Mesodermal cell (in vitro differentiated cells): ENCODE measurements at regions not wholly inside any gene's neighbourhood (a gene's known extent, or its start where the extent isn't known, plus 50 kb on each side); places are given as distances from the start of the nearest gene placed in this dataset.
A peak's percentile ranks its signal among the peaks of the same experiment; 100 is the strongest.

ENCODE experiments used
- H3K27ac ChIP-seq: 2 replicates; pipeline ENCODE4 v1.7.0; 2013; ENCODE audit warnings: mild to moderate bottlenecking, low read depth, low read length, moderate library complexity; ENCODE audit not compliant: severe bottlenecking
- H3K36me3 ChIP-seq: 2 replicates; pipeline ENCODE4 v1.7.1; 2013; ENCODE audit warnings: mild to moderate bottlenecking, low read length, moderate library complexity; ENCODE audit not compliant: control insufficient read depth, insufficient read depth
- H3K4me1 ChIP-seq: one replicate; pipeline ENCODE4 v1.7.1; 2013; ENCODE audit warnings: mild to moderate bottlenecking, low read length; ENCODE audit not compliant: insufficient read depth, control insufficient read depth, poor library complexity, severe bottlenecking
- H3K4me3 ChIP-seq: 2 replicates; pipeline ENCODE4 v1.7.0; 2013; ENCODE audit warnings: low read length, control low read depth, mild to moderate bottlenecking; ENCODE audit not compliant: insufficient read depth, poor library complexity, severe bottlenecking; ENCODE audit errors: extremely low read depth
- H3K9me3 ChIP-seq: 2 replicates; pipeline ENCODE4 v1.7.1; 2013; ENCODE audit warnings: mild to moderate bottlenecking, low read length, moderate library complexity; ENCODE audit not compliant: control insufficient read depth
- WGBS, 2 experiments: methylation state at CpG; one replicate each; pipeline ENCODE4 v1.1.5; 2013; ENCODE audit warnings: missing lambda C conversion rate in 2 of 2; ENCODE audit not compliant: insufficient coverage in 2 of 2; 5-methylcytosine and 5-hydroxymethylcytosine counted together

DNA sequence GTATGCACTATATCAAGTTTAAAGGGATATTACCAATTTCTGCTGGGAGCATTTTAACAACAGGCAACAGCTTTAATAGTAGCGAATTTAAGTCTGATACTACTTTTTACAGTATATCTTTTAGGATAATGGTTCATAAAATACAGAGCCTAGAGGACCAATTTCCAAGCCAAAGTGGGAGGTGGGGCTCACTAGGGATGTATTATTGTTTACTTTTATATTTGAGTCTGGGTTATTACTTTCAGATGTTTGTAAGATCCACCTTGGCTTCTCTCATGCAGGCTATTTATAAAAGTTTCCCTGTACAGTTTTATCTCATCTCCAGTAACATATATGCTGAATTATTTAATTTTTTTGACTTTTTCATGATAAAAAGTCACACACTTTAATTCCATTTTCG is 242.0 kb downstream of the CMPK2 start:
- WGBS, 2 experiments: no CpG with 5 or more reads among the region's 2 CpGs
- Histone ChIP-seq H3K4me3 (no peak overlapping the region), H3K4me1 (no peaks in the 10 kb centered on the region), H3K36me3 (no peaks in the 10 kb centered on the region), H3K9me3 (no peaks in the 10 kb centered on the region), H3K27ac (no peak overlapping the region)

- H3K4me1 ChIP-seq: no peaks in the 10 kb centered on the region
- no peak overlapping the region for H3K4me3 ChIP-seq
- no peaks in the 10 kb centered on the region for H3K9me3 ChIP-seq
- WGBS, 2 experiments: 86 to 97% methylated on average over 5 of the region's 8 CpGs
- H3K36me3 ChIP-seq: no peaks in the 10 kb centered on the region
- no peak overlapping the region for H3K27ac ChIP-seq
Measured at GRCh38 chr2:6626401-6627012, 239.2 kb downstream of the CMPK2 start.

GRCh38 chr2:6627316-6627715 is 238.4 kb downstream of the CMPK2 start:
- Histone ChIP-seq H3K4me1 (no peaks in the 10 kb centered on the region), H3K36me3 (no peaks in the 10 kb centered on the region), H3K4me3 (no peak overlapping the region), H3K27ac (no peak overlapping the region), H3K9me3 (no peaks in the 10 kb centered on the region)
- 90 to 94% methylated on average over 3 of the region's 4 CpGs for WGBS, 2 experiments

DNA sequence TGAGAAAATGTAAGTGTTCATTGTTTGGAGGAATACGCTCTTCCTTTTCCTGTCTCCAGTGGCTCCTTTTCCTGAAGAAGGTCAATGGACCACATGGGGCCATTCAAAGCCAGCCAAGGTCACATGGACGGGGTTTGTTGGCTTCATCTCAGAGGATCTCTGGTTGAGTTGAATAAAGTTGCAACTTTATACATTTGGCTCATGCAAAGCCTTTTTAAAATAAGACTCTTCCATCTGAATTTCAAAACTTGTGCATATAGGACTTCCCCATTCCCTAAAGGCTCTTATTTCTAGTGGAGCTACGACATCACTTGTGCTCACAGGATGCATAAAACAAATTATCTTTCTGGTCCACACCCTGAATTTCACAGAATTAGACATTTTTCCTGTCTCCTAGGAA is 235.5 kb downstream of the CMPK2 start:
- Histone ChIP-seq H3K36me3 (no peaks in the 10 kb centered on the region), H3K9me3 (no peaks in the 10 kb centered on the region), H3K27ac (no peak overlapping the region), H3K4me1 (no peaks in the 10 kb centered on the region), H3K4me3 (no peak overlapping the region)
- WGBS, 2 experiments: 91 to 100% methylated on average over 2 of the region's 3 CpGs

DNA sequence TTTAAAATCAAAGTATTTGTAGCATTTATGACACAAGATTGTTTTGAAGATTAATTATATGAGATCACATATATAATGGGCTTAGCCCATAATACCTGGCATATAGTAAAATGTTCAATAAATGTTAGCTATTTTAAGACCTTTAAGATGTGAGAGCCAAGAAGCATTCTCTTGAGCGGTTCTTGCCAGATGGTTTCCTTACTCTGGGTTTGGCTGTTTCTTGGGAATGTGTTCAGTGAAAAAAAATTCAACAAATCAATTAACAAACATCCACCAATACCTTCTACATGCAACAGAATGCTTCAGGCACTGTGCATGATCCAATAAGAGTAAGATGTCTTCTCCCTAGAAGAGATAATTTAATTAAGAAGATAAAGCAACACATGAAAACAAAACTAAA is 230.4 kb downstream of the CMPK2 start:
- WGBS, 2 experiments: 100% methylated on average over 1 of the region's 1 CpG; no CpG with 5 or more reads in 1 of the 2 experiments
- Histone ChIP-seq H3K36me3 (no peaks in the 10 kb centered on the region), H3K9me3 (no peaks in the 10 kb centered on the region), H3K4me1 (peaks cover 3% of the 10 kb centered on the region), H3K4me3 (no peak overlapping the region), H3K27ac (no peak overlapping the region)

DNA sequence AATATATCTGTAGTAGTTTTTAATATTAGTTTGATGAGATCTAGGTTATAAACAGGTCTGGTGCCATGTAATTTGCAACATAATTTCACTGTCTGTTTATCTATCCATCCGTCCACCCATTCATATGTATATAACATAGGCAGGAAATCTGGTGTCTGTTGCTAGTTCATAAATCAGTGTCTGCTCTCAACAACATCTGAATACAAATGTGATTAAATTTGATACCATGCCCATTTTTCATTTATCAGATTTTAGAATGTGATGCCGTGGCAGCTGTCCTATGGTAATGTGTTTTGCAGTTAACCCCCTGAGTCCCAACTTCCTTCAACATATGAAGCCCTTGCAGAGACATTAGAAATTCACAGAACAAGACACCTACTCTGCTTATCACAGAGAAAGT is 228.4 kb downstream of the CMPK2 start:
- Histone ChIP-seq H3K4me3 (no peak overlapping the region), H3K36me3 (no peaks in the 10 kb centered on the region), H3K9me3 (no peaks in the 10 kb centered on the region), H3K27ac (no peak overlapping the region), H3K4me1 (peaks cover 3% of the 10 kb centered on the region)
- WGBS, 2 experiments: no CpG with 5 or more reads among the region's 2 CpGs

GRCh38 chr2:6639929-6640620 is 225.6 kb downstream of the CMPK2 start:
- no peaks in the 10 kb centered on the region for H3K36me3 ChIP-seq
- no peaks in the 10 kb centered on the region for H3K9me3 ChIP-seq
- no peak overlapping the region for H3K4me3 ChIP-seq
- peak overlapping the region; percentile 61 for H3K27ac ChIP-seq
- H3K4me1 ChIP-seq: peaks cover 3% of the 10 kb centered on the region
- WGBS, 2 experiments: 0 to 29% methylated on average over 1 of the region's 3 CpGs

DNA sequence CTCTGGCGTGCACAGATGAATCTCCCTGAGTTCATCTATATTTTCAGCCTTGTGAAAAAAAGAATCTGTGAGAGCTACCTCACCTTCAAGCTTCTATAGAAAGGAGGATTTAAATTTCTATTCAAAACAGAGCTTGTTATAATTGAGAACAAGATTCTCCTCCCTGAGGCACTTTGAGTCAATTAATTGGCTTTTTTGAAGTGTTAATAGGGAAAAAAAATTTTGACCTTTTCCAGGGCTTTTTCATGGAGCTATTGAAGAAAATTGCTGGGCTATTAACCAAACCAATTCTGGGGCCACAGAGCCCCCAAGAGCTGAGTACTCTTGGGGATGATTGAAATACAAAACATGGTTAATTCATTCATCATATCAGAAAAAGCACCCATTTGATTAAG is 225.1 kb downstream of the CMPK2 start:
- peak overlapping the region; percentile 61 for H3K27ac ChIP-seq
- H3K4me3 ChIP-seq: no peak overlapping the region
- H3K9me3 ChIP-seq: no peaks in the 10 kb centered on the region
- peaks cover 3% of the 10 kb centered on the region for H3K4me1 ChIP-seq
- 17% methylated on average over 1 of the region's 1 CpG; no CpG with 5 or more reads in 1 of the 2 experiments for WGBS, 2 experiments
- no peaks in the 10 kb centered on the region for H3K36me3 ChIP-seq

- no peak overlapping the region for H3K4me3 ChIP-seq
- WGBS, 2 experiments: 100% methylated on average over 1 of the region's 1 CpG; no CpG with 5 or more reads in 1 of the 2 experiments
- H3K4me1 ChIP-seq: peaks cover 3% of the 10 kb centered on the region
- no peak overlapping the region for H3K27ac ChIP-seq
- H3K9me3 ChIP-seq: no peaks in the 10 kb centered on the region
- no peaks in the 10 kb centered on the region for H3K36me3 ChIP-seq
Measured at GRCh38 chr2:6641956-6642355, 223.8 kb downstream of the CMPK2 start.

DNA sequence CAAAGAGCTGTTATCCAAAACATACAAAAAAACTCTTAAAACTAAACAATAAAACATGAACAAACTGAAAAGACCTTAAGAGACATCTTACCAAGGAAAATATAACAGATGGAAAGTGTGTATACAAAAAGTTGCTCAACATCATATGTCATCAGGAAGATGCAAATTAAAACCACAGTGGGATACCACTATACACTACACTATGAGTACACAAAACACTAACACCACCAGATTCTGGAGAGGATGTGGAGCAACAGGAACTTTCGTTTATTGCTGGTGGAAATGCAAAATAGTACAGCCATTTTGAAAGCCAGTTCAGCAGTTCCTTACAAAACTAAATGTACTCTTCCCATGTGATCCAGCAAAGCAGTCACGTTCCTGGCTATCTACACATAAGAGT is 221.4 kb downstream of the CMPK2 start:
- 79 to 100% methylated on average over 1 to 2 of the region's 2 CpGs for WGBS, 2 experiments
- H3K27ac ChIP-seq: no peak overlapping the region
- peaks cover 3% of the 10 kb centered on the region for H3K4me1 ChIP-seq
- H3K4me3 ChIP-seq: no peak overlapping the region
- H3K36me3 ChIP-seq: no peaks in the 10 kb centered on the region
- no peaks in the 10 kb centered on the region for H3K9me3 ChIP-seq

- no peaks in the 10 kb centered on the region for H3K9me3 ChIP-seq
- no peak overlapping the region for H3K4me3 ChIP-seq
- 100% methylated on average over 1 of the region's 1 CpG; no CpG with 5 or more reads in 1 of the 2 experiments for WGBS, 2 experiments
- H3K4me1 ChIP-seq: peaks cover 2% of the 10 kb centered on the region
- H3K36me3 ChIP-seq: no peaks in the 10 kb centered on the region
- H3K27ac ChIP-seq: no peak overlapping the region
Measured at GRCh38 chr2:6645004-6645403, 220.7 kb downstream of the CMPK2 start.
